Liver (tissue), 3 donors: ENCODE measurements at regions not wholly inside any gene's neighbourhood (a gene's known extent, or its start where the extent isn't known, plus 50 kb on each side); places are given as distances from the start of the nearest gene placed in this dataset.

ENCODE experiments used
- NR2F2 ChIP-seq: IDR thresholded peaks from 2 replicates; pipeline ENCODE4 v1.6.1; 2016; ENCODE audit warnings: antibody characterized with exemption
- TAF1 ChIP-seq: conservative IDR thresholded peaks from 2 replicates; pipeline ENCODE4 v1.6.1; 2016; ENCODE audit warnings: antibody characterized with exemption, mild to moderate bottlenecking
- TF ChIP-seq, protein P1 (sequence below): fragments of 150-350 bp; IDR thresholded peaks from 2 replicates; pipeline ENCODE4 v1.5.1; 2017; ENCODE audit warnings: improper control_type of control experiment, low read depth, low read length; ENCODE audit not compliant: missing input control
- TF ChIP-seq, protein P2 (sequence below): IDR thresholded peaks from 2 replicates; pipeline ENCODE4 v1.6.1; 2016; ENCODE audit warnings: antibody characterized with exemption
- TF ChIP-seq, protein P3 (sequence below): IDR thresholded peaks from 2 replicates; pipeline ENCODE4 v1.6.1; 2016; ENCODE audit warnings: antibody characterized with exemption
- donor health status: healthy.
- donor health status: healthy.

DNA sequence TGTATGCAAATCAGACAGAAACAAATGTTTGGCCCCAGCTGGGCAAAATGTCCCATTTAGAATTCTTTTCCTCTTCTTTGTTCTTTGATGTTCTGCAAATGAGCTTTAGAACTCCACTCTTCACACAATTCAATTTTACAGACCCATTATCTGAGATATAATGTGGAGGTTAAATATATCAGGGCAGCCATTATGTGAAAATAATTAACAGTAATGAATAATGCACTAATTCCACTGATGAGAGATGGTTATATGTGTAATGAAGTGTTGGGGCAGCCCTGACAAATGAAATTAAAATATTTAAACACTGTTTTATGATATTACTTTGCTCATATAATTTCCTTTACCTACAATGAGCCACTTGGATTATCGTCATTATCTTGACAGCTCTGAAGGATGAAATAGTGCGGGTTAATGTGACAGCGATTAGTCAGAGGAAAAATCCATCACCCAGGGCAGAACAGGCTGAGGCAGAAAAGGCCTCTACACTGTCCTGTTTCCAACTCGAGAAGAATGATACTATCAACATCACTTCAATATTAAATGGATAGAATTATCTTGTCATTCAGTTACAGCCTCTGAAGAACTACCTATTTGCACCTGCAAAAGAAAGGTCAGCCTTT, 321.1 kb downstream of the RBM26 start:
- TF ChIP-seq, protein P1, sequence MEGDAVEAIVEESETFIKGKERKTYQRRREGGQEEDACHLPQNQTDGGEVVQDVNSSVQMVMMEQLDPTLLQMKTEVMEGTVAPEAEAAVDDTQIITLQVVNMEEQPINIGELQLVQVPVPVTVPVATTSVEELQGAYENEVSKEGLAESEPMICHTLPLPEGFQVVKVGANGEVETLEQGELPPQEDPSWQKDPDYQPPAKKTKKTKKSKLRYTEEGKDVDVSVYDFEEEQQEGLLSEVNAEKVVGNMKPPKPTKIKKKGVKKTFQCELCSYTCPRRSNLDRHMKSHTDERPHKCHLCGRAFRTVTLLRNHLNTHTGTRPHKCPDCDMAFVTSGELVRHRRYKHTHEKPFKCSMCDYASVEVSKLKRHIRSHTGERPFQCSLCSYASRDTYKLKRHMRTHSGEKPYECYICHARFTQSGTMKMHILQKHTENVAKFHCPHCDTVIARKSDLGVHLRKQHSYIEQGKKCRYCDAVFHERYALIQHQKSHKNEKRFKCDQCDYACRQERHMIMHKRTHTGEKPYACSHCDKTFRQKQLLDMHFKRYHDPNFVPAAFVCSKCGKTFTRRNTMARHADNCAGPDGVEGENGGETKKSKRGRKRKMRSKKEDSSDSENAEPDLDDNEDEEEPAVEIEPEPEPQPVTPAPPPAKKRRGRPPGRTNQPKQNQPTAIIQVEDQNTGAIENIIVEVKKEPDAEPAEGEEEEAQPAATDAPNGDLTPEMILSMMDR = no peak
- no peak for TF ChIP-seq TAF1
- TF ChIP-seq, protein P2, sequence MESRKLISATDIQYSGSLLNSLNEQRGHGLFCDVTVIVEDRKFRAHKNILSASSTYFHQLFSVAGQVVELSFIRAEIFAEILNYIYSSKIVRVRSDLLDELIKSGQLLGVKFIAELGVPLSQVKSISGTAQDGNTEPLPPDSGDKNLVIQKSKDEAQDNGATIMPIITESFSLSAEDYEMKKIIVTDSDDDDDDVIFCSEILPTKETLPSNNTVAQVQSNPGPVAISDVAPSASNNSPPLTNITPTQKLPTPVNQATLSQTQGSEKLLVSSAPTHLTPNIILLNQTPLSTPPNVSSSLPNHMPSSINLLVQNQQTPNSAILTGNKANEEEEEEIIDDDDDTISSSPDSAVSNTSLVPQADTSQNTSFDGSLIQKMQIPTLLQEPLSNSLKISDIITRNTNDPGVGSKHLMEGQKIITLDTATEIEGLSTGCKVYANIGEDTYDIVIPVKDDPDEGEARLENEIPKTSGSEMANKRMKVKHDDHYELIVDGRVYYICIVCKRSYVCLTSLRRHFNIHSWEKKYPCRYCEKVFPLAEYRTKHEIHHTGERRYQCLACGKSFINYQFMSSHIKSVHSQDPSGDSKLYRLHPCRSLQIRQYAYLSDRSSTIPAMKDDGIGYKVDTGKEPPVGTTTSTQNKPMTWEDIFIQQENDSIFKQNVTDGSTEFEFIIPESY = no peak
- TF ChIP-seq, protein P3, sequence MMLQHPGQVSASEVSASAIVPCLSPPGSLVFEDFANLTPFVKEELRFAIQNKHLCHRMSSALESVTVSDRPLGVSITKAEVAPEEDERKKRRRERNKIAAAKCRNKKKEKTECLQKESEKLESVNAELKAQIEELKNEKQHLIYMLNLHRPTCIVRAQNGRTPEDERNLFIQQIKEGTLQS = no peak
- TF ChIP-seq NR2F2 = no peak
